ENCODE measurements at regions not wholly inside any gene's neighbourhood (a gene's known extent, or its start where the extent isn't known, plus 50 kb on each side); places are given as distances from the start of the nearest gene placed in this dataset.

DNA sequence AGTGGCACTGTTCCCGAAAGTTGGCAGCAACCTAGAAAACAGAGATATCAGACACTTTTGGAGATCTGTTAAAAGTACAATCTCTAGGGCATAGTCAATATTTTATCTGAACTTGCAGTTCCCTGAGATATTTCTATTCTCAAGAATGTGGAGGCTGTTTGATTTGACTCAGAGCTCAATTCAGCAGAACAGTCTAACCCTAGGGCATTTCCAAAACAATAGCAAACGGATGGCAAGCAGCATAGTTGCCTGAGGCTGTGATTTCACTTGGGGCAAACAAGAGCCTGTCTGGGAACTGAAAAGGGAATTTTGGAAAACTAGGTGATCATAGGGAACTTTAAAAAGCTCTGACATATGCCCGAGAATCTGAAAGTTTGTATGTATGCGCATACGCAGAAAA lies 772.8 kb upstream of the LRRTM1 start:
- TF ChIP-seq, protein P1, sequence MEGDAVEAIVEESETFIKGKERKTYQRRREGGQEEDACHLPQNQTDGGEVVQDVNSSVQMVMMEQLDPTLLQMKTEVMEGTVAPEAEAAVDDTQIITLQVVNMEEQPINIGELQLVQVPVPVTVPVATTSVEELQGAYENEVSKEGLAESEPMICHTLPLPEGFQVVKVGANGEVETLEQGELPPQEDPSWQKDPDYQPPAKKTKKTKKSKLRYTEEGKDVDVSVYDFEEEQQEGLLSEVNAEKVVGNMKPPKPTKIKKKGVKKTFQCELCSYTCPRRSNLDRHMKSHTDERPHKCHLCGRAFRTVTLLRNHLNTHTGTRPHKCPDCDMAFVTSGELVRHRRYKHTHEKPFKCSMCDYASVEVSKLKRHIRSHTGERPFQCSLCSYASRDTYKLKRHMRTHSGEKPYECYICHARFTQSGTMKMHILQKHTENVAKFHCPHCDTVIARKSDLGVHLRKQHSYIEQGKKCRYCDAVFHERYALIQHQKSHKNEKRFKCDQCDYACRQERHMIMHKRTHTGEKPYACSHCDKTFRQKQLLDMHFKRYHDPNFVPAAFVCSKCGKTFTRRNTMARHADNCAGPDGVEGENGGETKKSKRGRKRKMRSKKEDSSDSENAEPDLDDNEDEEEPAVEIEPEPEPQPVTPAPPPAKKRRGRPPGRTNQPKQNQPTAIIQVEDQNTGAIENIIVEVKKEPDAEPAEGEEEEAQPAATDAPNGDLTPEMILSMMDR (IDR thresholded peaks at IDR 0.05; ENCODE audit: borderline replicate concordance), result no peak
- intact Hi-C loops (cut with micrococcal nuclease), result no loop called here
- no peaks in the 10 kb centered on the region for H3K36me3 ChIP-seq
- no peak for DNase-seq
- H3K9me3 ChIP-seq (replicated peaks), result peaks cover 25% of the 10 kb centered on the region
- H3K4me1 ChIP-seq, result no peaks in the 10 kb centered on the region
- no peak overlapping the region for H3K27ac ChIP-seq (replicated peaks)
- H3K27me3 ChIP-seq (ENCODE audit: low read depth), result no peaks in the 10 kb centered on the region
- H3K4me3 ChIP-seq, result no peak overlapping the region

DNA sequence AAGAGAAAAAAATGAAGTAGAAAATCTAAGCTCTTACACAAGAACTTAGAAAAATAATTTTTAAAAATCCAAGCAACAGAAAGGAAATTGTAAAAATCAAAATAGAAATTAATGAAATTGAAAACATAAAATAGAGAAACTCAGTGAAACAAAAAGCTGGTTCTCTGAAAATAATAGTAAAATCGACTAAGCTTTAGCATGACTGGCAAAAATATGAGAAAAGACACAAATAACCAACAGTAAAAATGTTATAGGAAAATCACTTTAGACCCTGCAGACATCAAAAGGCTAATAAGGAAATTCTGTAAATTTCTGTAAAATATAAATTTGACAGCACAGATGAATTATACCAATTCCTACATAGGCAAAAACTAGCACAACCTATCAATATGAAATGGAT lies 768.9 kb upstream of the LRRTM1 start:
- no peak for DNase-seq
- TF ChIP-seq, protein P1 (IDR thresholded peaks at IDR 0.05; ENCODE audit: borderline replicate concordance), result no peak
- no peak overlapping the region for H3K4me3 ChIP-seq
- no peaks in the 10 kb centered on the region for H3K9me3 ChIP-seq (replicated peaks)
- no peaks in the 10 kb centered on the region for H3K27me3 ChIP-seq (ENCODE audit: low read depth)
- no peak overlapping the region for H3K27ac ChIP-seq (replicated peaks)
- H3K36me3 ChIP-seq, result no peaks in the 10 kb centered on the region
- intact Hi-C loops (cut with micrococcal nuclease), result no loop called here
- H3K4me1 ChIP-seq, result no peaks in the 10 kb centered on the region

GRCh38 chr2:81068144-81068543 lies 763.6 kb upstream of the LRRTM1 start:
- intact Hi-C loops (cut with micrococcal nuclease), result no loop called here
- no peak for DNase-seq

DNA sequence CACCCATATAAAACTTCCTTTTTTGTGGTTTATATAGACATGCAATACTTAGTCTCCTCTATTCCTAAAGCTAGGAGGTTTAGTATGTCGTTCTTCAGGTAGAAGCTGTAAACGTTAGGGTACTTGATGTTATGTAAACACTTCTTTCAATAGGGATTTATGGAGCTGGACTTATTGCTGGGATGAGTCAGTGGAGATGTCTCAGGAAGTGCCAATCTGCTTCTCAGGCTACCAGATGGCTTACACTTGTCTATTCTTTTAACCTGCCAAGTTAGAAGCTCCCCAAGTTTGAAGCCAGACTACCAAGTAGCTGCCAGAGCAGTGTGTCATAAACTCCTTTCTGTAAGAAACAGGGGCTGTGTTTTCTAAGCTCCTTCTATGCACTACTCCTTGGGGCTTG lies 756.5 kb upstream of the LRRTM1 start:
- intact Hi-C loops (cut with micrococcal nuclease), result no loop called here
- H3K27me3 ChIP-seq (ENCODE audit: low read depth), result no peaks in the 10 kb centered on the region
- H3K4me1 ChIP-seq, result no peaks in the 10 kb centered on the region
- H3K36me3 ChIP-seq, result no peaks in the 10 kb centered on the region
- H3K4me3 ChIP-seq, result no peak overlapping the region
- no peak for DNase-seq
- H3K27ac ChIP-seq (replicated peaks), result no peak overlapping the region
- H3K9me3 ChIP-seq (replicated peaks), result peaks cover 48% of the 10 kb centered on the region
- TF ChIP-seq, protein P1 (IDR thresholded peaks at IDR 0.05; ENCODE audit: borderline replicate concordance), result no peak

More at GRCh38 chr2:81068144-81068543, 763.6 kb upstream of the LRRTM1 start:
- no peaks in the 10 kb centered on the region for H3K4me1 ChIP-seq
- H3K9me3 ChIP-seq (replicated peaks), result peaks cover 7% of the 10 kb centered on the region
- no peaks in the 10 kb centered on the region for H3K36me3 ChIP-seq
- TF ChIP-seq, protein P1 (IDR thresholded peaks at IDR 0.05; ENCODE audit: borderline replicate concordance), result no peak
- no peaks in the 10 kb centered on the region for H3K27me3 ChIP-seq (ENCODE audit: low read depth)
- H3K27ac ChIP-seq (replicated peaks), result no peak overlapping the region
- H3K4me3 ChIP-seq, result no peak overlapping the region

- no peaks in the 10 kb centered on the region for H3K4me1 ChIP-seq
- TF ChIP-seq, protein P1 (IDR thresholded peaks at IDR 0.05; ENCODE audit: borderline replicate concordance), result no peak
- peaks cover 4% of the 10 kb centered on the region for H3K9me3 ChIP-seq (replicated peaks)
- intact Hi-C loops (cut with micrococcal nuclease), result no loop called here
- H3K27me3 ChIP-seq (ENCODE audit: low read depth), result no peaks in the 10 kb centered on the region
- H3K4me3 ChIP-seq, result no peak overlapping the region
- no peaks in the 10 kb centered on the region for H3K36me3 ChIP-seq
- no peak overlapping the region for H3K27ac ChIP-seq (replicated peaks)
- DNase-seq, result no peak
These were observed 746.1 kb upstream of the LRRTM1 start for GRCh38 chr2:81050580-81051095.

Measured in left ventricle myocardium inferior (tissue), 1 donor.